ENCODE measurements at regions not wholly inside any gene's neighbourhood (a gene's known extent, or its start where the extent isn't known, plus 50 kb on each side); places are given as distances from the start of the nearest gene placed in this dataset.
"Not testable (repeated sequence)": the region's sequence is repeated elsewhere in the genome, so short reads cannot be mapped to it uniquely, and the experiment has no call there.

GRCh38 chr3:28575746-28576613 is 227.4 kb upstream of the AZI2 start:
- peak; percentile 68 for DNase-seq (ENCODE audit: low spot score)

- DNase-seq (ENCODE audit: low spot score): no peak
These were observed 228.1 kb upstream of the AZI2 start for GRCh38 chr3:28576614-28577200.

- no peak for DNase-seq (ENCODE audit: low spot score)
These were observed 229.4 kb upstream of the AZI2 start for GRCh38 chr3:28577941-28578500.

GRCh38 chr3:28586325-28586724 is 237.7 kb upstream of the AZI2 start:
- DNase-seq (ENCODE audit: low spot score): no peak

GRCh38 chr3:28587723-28588122 is 239.1 kb upstream of the AZI2 start:
- DNase-seq (ENCODE audit: low spot score): no peak

GRCh38 chr3:28590216-28590615 is 241.6 kb upstream of the AZI2 start:
- no peak for DNase-seq (ENCODE audit: low spot score)

- no peak for DNase-seq (ENCODE audit: low spot score)
These were observed 242.2 kb upstream of the AZI2 start for GRCh38 chr3:28590860-28591259.

GRCh38 chr3:28595372-28595771 is 246.7 kb upstream of the AZI2 start:
- no peak for DNase-seq (ENCODE audit: low spot score)

GRCh38 chr3:28597452-28597851 is 248.8 kb upstream of the AZI2 start:
- no peak for DNase-seq (ENCODE audit: low spot score)

GRCh38 chr3:28598165-28598564 is 249.5 kb upstream of the AZI2 start:
- DNase-seq (ENCODE audit: low spot score): no peak

GRCh38 chr3:28601291-28601690 is 252.7 kb upstream of the AZI2 start:
- DNase-seq (ENCODE audit: low spot score): no peak

GRCh38 chr3:28606283-28606682 is 257.7 kb upstream of the AZI2 start:
- DNase-seq (ENCODE audit: low spot score): no peak

GRCh38 chr3:28612232-28612631 is 263.6 kb upstream of the AZI2 start:
- no peak for DNase-seq (ENCODE audit: low spot score)

GRCh38 chr3:28613511-28614106 is 265.0 kb upstream of the AZI2 start:
- no peak for DNase-seq (ENCODE audit: low spot score)

- no peak for DNase-seq (ENCODE audit: low spot score)
These were observed 266.4 kb upstream of the AZI2 start for GRCh38 chr3:28615071-28615470.

GRCh38 chr3:28615971-28616370 is 267.3 kb upstream of the AZI2 start:
- no peak for DNase-seq (ENCODE audit: low spot score)

- no peak for DNase-seq (ENCODE audit: low spot score)
These were observed 269.2 kb upstream of the AZI2 start for GRCh38 chr3:28617821-28618220.

GRCh38 chr3:28623106-28623505 is 274.5 kb upstream of the AZI2 start:
- no peak for DNase-seq (ENCODE audit: low spot score)

- no peak for DNase-seq (ENCODE audit: low spot score)
These were observed 275.5 kb upstream of the AZI2 start for GRCh38 chr3:28624084-28624483.

GRCh38 chr3:28627843-28628242 is 279.2 kb upstream of the AZI2 start:
- DNase-seq (ENCODE audit: low spot score): not testable (repeated sequence)

GRCh38 chr3:28634019-28634418 is 285.4 kb upstream of the AZI2 start:
- no peak for DNase-seq (ENCODE audit: low spot score)

GRCh38 chr3:28637742-28638141 is 289.1 kb upstream of the AZI2 start:
- no peak for DNase-seq (ENCODE audit: low spot score)

GRCh38 chr3:28645149-28645548 is 296.5 kb upstream of the AZI2 start:
- no peak for DNase-seq (ENCODE audit: low spot score)
